ENCODE measurements at regions not wholly inside any gene's neighbourhood (a gene's known extent, or its start where the extent isn't known, plus 50 kb on each side); places are given as distances from the start of the nearest gene placed in this dataset.

- TF ChIP-seq ZNF274 (IDR thresholded peaks at IDR 0.05; ENCODE audit: low read depth, low read length) (no peak), SUZ12 (IDR thresholded peaks at IDR 0.05; ENCODE audit: extremely low read depth, insufficient read depth, insufficient read length) (no peak)
Observed at GRCh38 chr5:23274171-23274570, 233.2 kb upstream of the PRDM9 start.

Data from NT2/D1 (cell line).